ENCODE measurements at regions not wholly inside any gene's neighbourhood (a gene's known extent, or its start where the extent isn't known, plus 50 kb on each side); places are given as distances from the start of the nearest gene placed in this dataset.
"Not testable (repeated sequence)": the region's sequence is repeated elsewhere in the genome, so short reads cannot be mapped to it uniquely, and the experiment has no call there.

DNA sequence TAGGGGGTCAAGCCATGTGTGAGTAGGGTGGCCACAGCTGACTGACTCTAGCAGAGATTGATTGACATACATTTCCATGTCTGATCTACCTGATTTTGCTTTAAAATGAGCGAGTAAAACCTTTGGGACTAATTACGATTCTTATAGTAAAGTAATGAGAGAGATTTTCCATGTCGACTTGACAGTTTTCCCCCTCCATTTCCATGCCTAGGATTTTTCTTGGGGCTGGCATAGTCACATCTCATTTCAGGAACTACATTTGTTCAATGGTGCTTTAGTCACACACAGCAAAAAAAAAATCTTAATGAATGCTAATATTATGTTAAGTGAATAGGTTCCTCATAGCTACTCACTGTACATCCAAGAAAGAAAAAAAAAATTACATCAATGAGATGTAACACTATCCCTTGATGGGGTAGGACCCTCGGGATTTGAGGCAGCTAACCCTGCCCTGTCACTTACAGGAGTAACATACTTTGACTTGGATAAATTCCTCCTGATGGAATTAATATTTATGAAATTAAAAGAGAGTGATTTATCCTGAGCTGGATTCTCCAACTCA is 690.9 kb downstream of the TDRD15 start:
- no peak for DNase-seq

DNA sequence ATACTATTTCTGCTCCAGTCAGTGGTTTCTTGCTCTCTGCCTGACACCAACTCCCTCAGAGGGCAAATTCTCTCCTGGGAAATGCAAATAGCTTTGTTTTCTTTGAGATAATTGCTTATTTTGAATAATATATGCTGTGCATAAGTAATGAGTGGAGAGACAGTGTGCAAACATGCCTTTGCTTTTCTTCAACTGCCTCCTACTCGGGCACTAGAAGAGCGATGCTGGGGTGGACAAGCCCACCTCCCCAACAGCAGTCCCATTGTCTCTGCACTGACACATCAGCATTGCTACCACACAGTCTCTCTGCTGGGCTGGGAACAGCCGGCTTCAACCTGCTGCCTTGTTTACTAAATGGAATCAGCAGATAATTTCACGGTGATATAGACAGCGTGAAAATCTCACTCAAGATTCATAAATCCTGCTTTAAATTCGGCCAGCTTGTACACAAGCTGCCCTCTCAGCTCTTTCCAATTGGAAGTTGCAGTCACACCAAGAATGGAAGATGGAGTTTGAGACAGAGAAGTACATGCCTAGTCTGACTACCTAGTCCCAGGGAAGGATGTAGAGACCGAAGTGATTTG is 694.5 kb downstream of the TDRD15 start:
- DNase-seq = no peak

DNA sequence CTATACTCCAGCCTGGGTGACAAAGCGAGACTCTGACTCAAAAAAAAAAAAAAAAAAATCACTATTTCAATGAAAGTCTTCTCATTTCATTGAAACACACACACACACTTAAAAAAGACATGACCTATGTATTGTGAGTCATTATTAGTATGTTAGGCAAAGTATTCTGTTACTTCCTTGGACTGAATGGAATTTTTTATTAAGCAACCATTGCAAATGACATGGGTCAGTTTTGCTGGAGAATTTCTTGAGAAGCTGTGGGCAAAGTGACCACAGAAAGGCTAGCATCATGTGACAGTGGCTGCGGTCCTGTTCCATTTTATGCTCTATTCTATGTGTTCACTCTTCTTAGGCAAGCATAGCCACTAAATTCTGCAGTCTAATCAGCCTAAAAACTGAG is 695.7 kb downstream of the TDRD15 start:
- no peak for DNase-seq

DNA sequence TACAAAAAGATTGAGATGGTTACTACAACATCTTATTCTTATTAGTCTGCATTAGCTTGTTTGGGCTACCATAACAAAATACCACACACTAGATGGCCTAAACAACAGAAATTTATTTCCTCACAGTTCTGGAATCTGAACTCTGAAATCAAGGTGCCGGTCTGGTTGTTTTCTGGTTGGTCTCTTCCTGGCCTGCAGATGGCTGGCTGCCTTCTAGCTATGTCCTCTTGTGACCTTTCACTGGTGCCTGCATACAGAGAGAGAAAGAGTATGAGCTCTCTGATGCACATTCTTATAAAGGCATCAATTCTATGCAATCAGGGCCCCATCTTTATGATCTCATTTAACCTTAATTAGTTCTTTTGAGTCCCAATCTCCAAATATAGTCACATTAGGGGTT is 696.5 kb downstream of the TDRD15 start:
- no peak for DNase-seq

DNA sequence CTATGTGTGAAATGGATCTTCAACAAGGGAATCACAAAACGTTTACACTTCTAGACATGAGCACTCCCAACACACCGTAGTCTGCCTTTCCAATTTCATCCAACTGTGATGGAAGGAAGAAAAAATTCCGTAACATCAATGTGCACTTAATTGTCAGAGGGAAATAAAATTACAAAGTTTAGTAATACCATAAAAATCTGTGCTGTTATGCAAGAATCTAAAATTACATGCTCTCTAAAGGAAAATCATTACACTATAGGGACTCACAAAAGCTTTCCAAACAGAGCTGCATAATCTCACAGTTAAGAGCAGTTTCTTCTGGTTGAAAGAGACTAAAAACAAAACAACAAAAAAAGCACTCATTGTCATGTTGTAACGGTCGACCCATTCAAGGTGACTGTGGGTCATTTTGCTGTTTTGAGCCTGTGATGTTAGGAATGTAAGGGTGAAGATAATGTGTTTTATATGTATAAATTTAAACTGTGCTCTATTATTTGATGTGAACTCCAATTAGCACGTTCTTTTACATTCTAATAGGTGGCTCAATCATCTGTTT is 698.0 kb downstream of the TDRD15 start:
- no peak for DNase-seq

DNA sequence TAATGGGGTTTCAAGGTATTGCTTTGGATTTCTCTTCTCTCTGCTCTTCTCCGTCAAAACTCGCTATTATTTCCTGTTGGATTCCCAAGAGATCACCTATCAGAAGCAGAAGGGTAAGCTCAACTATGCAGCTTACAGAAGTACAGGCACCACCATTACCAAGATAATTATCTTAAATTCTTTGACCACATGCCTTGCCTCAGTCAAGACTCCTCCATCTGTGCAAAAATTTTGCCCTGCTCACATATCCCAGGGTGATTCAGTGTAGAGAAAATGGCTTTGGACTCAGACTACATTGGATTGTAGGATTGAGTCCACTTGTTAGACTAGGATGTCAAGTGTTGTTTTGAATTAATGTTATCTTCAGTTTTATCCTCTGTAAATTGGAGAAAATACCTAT is 698.7 kb downstream of the TDRD15 start:
- no peak for DNase-seq

DNA sequence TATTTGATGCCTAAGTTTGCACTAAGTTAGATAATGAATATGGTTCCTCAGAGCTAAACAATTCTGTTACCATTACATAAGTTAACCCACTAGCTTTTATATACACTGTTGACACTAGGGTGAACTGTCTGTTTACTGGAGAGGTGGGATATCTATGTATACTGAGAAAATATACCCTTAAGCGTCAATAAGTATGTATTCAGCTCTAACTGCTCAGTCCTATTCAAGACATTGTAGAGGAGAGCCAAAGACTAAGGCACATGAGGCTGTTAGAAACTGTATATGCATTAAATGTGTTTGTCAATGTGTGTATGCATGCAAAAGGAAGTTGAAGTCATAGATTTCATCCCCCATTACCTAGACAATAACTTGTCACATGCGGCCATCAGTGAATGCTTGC is 710.0 kb downstream of the TDRD15 start:
- DNase-seq = no peak

DNA sequence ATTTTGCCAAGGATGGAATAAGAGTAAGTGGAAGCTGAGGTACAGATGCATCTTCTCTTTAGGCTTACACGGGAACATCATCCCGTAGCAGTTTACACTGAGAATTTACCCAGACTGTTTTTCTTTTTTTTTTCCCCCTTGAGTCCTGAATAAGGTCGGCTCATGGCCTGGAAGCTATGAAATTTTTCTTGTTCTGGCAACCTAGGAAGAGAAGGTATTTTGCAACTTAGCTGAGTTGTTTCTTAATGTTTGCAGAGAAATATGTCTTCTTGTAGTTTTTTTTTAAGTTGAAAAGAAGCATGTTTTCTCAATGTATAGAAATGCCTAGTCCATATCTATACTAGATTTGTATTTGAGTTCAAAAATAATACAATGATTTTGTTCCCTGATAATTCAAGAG is 712.5 kb downstream of the TDRD15 start:
- DNase-seq = no peak

DNA sequence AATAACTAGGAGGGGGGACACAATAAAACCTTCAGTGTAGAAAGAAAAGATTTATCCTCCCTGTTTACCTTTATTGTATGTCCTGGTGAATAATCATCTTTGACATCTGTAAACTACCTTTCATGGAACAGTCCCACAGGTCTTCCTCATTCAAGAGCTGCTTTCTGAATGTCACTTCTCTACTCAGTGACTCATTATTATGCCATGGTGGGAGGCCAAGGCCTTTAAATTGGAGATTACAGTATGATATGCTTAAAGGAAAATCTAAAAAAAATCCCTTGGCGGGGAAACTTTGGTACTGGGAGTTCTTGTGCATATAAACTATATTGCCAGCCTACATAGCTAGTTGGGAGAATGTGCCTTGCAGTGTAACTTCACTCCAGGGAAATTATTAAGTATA is 713.0 kb downstream of the TDRD15 start:
- DNase-seq = no peak

DNA sequence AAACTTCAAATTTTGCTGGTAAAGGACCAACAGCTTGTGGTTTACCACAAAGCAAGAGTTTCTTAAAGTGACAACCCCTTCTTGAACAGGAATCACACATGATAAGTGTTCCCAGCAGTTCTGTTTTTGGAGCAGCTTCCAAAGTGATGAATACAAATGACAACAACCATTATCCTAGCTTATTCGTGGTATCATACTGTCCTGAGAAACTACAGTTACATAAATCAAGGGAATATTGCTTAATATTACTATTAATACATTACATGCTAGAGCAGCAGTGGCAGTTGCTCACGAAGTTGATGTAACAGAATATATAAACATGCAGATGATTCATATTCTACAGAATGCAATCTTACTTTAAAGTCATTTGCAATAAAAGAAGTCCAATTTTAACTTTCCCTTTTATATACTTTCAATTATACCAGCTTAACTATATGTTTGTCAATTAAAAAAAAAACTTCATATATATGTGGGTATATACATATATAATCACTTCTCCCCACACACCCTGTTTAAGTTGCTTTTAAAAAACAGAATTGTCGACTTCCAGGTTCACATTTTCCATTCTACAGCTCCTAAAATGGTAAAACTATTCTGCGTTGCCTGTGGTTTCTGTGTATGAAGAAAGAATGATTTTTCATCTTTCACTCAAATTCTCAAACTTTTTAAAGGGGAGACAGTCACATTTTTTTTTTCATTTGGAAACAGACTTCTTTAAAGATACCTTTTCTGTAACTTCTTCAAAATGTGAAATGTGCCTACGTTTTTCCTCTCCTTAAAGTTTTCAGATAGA is 713.6 kb downstream of the TDRD15 start:
- no peak for DNase-seq

DNA sequence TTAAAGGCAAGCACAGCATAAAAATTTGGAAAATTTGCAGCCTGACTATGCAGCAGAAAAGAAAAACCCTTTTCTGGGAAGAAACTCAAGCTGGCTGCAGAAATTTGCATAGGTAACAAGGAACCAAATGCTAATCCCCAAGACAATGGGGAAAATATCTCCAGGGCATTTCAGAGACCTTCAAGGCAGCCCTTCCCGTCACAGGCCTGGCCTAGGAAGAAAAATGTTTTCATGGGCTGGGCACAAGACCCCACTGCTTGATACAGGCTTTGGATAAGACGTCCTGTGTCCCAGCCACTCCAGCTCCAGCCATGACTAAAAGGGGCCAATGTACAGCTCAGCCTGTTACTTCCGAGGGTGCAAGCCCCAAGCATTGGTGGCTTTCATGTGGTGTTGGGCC is 717.6 kb downstream of the TDRD15 start:
- no peak for DNase-seq

DNA sequence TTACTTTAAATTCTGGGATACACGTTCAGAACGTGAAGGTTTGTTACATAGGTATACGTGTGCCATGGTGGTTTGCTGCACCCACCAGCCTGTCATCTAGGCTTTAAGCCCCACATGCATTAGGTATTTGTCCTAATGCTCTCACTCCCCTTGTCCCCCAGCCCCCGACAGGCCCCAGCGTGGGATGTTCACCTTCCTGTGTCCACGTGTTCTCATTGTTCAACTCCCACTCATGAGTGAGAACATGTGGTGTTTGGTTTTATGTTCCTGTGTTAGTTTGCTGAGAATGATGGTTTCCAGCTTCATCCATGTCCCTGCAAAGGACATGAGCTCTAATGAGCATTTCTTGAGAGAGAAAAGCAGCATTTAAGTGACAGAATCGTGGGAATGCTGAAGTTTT is 726.6 kb downstream of the TDRD15 start:
- not testable (repeated sequence) for DNase-seq

DNA sequence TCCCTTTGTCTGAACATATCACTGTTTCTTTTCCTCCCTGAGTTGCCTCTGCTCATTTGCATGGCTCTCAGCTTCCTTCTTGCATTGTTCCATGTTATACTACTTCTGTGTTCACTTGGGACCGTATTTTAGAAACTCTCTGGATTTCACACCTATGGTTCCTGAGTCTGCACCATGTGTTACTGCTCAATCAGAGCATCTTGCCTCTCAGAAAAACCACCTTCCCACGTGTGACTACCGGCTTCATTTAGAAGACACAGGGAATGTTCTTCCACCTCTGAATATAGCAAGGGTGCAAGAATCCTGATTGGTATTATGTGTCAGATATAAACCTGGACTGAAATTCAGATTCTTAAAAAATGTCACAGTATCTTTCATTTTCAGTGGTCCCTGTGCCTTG is 731.2 kb downstream of the TDRD15 start:
- DNase-seq = no peak

DNA sequence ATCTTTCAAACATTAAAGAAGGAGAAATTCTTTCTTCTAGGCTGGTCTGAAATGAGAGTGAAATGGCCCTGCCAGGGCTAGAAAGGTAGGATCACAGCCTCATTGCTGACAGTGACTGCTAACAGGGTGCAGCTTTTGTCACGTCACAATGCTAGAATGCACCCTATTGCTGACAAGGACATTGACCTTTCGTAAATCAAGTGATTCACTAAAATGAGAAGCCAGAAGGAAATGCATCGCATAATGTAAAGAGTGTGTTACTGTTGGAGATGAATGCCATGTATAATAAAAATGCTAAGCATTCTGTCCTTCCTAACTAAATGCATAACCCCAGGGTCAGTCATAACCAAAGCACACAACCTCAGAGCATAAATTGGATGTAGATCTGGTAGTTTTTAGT is 732.9 kb downstream of the TDRD15 start:
- no peak for DNase-seq

DNA sequence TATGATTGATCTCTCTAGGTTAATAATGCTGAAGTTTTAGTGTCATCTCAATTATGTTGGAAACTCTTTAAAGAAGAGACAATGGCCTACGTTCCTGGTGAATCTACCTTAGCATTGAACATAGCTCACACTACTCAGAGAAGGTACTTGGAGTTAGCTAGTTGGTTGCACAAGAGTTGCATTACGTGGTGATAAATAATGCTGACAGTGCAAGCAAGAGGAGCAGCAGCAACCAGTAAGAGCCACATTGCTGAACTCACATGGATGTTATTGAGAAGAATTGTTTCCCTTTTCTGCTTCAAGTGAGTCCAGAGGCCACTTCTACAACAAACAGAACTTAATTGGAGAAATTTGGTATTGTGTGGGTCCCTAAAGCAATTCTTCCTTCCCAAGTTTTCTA is 737.1 kb downstream of the TDRD15 start:
- DNase-seq = no peak

DNA sequence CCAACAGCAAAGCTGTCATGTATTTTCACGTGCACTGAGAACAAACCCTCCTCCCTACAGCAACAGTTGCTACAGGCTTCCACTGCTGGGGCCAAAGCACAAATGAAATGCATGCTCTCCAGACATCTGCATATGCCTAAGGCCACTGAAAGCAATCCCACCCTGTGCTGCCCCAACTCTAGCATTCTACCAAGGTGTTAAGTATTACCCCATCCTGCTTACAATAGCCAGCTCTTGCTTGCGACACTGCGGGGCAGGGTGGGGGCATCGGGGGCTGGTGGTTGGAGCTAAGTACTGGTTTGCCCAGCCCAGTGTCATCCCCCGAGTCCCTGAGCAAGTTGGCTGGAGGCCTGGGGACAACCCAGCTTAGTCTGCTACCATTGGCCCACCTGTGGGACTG is 742.5 kb downstream of the TDRD15 start:
- no peak for DNase-seq

DNA sequence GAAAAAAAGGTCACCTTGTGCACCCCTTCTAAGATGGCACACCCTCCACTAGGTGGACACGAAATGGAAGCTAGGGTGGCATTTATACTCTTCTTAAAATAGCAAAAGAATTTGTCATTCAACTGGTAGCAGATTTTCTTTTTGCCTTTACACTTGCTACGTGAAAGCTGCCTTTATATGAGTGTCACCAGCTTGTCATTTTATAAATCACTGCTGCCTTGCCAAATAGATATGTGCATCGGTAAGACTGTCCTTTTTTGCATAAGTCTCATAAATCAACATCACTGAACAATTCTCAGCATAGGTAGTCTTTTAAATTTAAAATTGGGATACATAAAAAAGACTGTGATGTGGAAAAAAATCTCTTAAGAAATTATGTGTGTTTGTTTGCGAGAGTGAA is 764.1 kb downstream of the TDRD15 start:
- DNase-seq = no peak

DNA sequence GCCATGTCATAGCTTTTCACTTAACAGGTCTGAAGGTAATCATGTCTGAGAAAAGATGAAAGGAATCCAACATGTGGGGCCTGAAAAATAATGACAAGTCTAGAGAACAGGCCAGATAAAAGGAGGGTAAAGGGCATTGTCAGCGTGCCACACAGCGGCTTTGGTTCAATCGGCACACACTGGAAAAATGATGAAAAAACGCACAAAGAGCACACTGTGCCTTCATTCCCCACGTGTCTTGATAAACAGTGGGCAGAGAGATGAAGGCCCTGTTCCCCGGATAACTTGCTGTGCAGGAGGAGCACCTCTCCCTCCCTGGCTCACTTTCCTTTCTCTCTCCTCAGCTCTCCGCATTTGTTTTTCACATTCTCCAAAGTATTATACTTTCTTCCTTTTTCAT is 766.3 kb downstream of the TDRD15 start:
- DNase-seq = no peak

DNA sequence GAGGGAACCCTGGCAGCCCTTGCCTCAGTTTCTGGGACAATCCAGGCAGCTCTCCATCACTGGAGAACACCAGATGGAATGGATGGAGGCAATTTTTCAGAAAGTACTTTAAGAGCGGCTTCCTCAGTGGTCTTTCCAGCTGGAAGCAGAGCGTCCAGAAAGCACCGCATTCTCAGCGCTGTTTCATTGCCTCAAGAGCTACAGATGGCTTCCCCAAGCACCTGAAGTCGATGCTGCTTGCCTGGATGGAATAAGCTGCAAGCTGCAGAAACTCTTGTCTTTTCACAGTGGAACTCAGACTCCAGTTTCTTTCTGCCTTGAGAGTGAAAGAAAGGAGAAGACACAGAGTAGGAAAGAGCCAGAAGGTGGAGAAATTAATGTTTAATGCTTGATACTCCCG is 766.9 kb downstream of the TDRD15 start:
- DNase-seq = no peak

DNA sequence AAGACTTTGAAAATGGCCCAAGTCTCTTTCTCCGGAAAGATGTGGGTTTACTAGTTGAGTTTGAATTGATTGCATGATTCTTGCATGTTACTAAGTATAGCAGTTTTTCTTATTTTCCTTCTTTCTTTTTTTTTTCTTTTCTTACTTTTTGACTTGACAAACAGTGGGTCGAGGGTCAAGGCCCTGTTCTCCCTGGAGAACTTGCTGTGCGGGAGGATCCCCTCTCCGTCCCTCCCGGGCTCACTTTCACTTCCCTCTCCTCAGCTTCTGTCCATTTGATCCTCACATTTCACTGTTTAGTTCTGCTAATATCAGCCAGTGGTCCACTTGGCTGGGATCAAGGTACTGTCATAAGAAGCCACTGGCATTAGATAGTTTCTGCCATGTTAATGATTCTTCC is 767.4 kb downstream of the TDRD15 start:
- no peak for DNase-seq

DNA sequence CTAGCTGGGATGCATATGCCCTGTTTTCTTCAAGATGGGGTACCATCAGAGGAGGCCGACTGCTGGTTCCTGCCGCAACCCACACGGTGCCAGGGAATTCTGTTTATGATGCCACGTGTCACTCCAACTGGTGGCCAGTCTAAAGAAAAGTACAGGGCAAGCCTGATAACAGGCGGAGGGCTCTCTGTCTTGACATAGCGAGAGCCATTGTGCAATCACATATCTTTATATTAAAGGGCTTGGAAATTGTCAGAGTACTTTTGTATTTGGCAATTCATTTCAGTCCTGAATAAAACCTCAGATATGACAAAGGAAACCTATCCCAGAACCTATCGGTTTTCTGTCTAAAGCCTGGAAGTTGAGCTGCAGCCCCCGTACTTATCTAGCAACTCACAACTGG is 768.4 kb downstream of the TDRD15 start:
- no peak for DNase-seq

DNA sequence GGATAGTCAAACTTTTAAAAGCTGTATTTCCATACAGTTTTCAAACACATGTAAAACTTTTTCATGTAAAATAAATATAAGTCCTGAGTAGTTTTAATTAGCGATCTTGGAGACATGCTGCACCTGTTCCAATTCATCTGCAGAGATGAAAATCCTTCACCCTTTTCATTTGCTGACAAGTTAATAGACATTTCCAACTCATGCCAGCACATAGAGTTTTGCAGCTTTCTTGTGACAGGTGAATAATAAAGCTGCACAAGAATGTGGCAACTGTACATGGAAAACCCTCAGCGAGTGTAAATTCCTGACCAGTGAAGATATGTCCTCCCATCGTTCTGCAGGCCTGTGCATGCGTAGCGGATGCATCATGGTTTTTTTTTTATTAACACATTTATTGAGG is 771.4 kb downstream of the TDRD15 start:
- DNase-seq = no peak

DNA sequence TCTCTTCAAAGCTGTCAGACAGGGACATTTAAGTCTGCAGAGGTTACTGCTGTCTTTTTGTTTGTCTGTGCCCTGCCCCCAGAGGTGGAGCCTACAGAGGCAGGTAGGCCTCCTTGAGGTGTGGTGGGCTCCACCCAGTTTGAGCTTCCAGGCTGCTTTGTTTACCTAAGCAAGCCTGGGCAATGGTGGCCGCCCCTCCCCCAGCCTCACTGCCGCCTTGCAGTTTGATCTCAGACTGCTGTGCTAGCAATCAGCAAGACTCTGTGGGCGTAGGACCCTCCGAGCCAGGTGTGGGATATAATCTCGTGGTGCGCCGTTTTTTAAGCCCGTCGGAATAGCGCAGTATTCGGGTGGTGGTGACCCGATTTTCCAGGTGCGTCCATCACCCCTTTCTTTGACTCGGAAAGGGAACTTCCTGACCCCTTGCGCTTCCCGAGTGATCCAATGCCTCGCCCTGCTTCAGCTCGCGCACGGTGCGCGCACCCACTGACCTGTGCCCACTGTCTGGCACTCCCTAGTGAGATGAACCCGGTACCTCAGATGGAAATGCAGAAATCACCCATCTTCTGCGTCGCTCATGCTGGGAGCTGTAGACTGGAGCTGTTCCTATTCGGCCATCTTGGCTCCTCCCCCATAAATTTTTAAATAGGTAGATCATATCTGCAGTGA is 785.1 kb downstream of the TDRD15 start:
- not testable (repeated sequence) for DNase-seq

Data from activated CD4-positive, alpha-beta T cell treated with anti-CD3 and anti-CD28 coated beads for 48 hours (primary cell).